H9 (cell line): ENCODE measurements at regions not wholly inside any gene's neighbourhood (a gene's known extent, or its start where the extent isn't known, plus 50 kb on each side); places are given as distances from the start of the nearest gene placed in this dataset.

Experiments used
- DNase-seq: peaks from one replicate; pipeline ENCODE4 v3.0.0-alpha.2; 2017
- H2AFZ ChIP-seq: one replicate; pipeline ENCODE4 v1.6.1; 2013; ENCODE audit warnings: mild to moderate bottlenecking, low read length, control low read depth, moderate library complexity
- H2AK5ac ChIP-seq: 2 replicates; pipeline ENCODE4 v1.6.1; 2013; ENCODE audit warnings: low read length, control low read depth, mixed read lengths; ENCODE audit not compliant: insufficient read length
- H2BK120ac ChIP-seq: one replicate; pipeline ENCODE4 v1.6.1; 2013; ENCODE audit warnings: low read depth, mild to moderate bottlenecking, low read length, control low read depth, inconsistent platforms; ENCODE audit not compliant: poor library complexity, severe bottlenecking
- H2BK12ac ChIP-seq: 2 replicates; pipeline ENCODE4 v1.6.1; 2013; ENCODE audit warnings: low read length, control low read depth, mixed read lengths, low read depth; ENCODE audit not compliant: insufficient read length
- H2BK15ac ChIP-seq: 2 replicates; pipeline ENCODE4 v1.6.1; 2013; ENCODE audit warnings: low read depth, low read length, control low read depth
- H2BK20ac ChIP-seq: one replicate; pipeline ENCODE4 v1.6.1; 2013; ENCODE audit warnings: low read depth, mild to moderate bottlenecking, low read length, control low read depth, inconsistent platforms; ENCODE audit not compliant: poor library complexity, severe bottlenecking
- H2BK5ac ChIP-seq: 2 replicates; pipeline ENCODE4 v1.6.1; 2013; ENCODE audit warnings: low read length, control low read depth, mixed read lengths; ENCODE audit not compliant: insufficient read length
- H3K14ac ChIP-seq: 2 replicates; pipeline ENCODE4 v1.6.1; 2013; ENCODE audit warnings: low read length, control low read depth; ENCODE audit not compliant: insufficient read depth
- H3K18ac ChIP-seq: 2 replicates; pipeline ENCODE4 v1.6.1; 2013; ENCODE audit warnings: low read depth, mild to moderate bottlenecking, mixed read lengths, low read length, control low read depth; ENCODE audit not compliant: insufficient read length
- H3K23ac ChIP-seq: 2 replicates; pipeline ENCODE4 v1.6.1; 2013; ENCODE audit warnings: low read length, control low read depth, mixed read lengths, low read depth; ENCODE audit not compliant: insufficient read length
- H3K23me2 ChIP-seq: 2 replicates; pipeline ENCODE4 v1.6.1; 2013; ENCODE audit warnings: low read depth, mild to moderate bottlenecking, mixed read lengths, low read length, control low read depth; ENCODE audit not compliant: insufficient read length, poor library complexity, severe bottlenecking
- H3K27ac ChIP-seq: 2 replicates; pipeline ENCODE4 v1.5.1; 2013; ENCODE audit warnings: low read length, control low read depth, mixed read lengths, low read depth; ENCODE audit not compliant: insufficient read length
- H3K27me3 ChIP-seq: 2 replicates; pipeline ENCODE4 v1.6.1; 2013; ENCODE audit warnings: low read length, control low read depth, inconsistent platforms; ENCODE audit not compliant: insufficient read depth
- H3K4ac ChIP-seq: 2 replicates; pipeline ENCODE4 v1.6.1; 2013; ENCODE audit warnings: low read depth, mild to moderate bottlenecking, control low read depth, inconsistent platforms, low read length, moderate library complexity
- H3K4me1 ChIP-seq: 2 replicates; pipeline ENCODE4 v1.6.1; 2013; ENCODE audit warnings: low read length, control low read depth, inconsistent platforms; ENCODE audit not compliant: insufficient read depth
- H3K4me2 ChIP-seq: 2 replicates; pipeline ENCODE4 v1.6.1; 2013; ENCODE audit warnings: low read length, control low read depth, mixed read lengths; ENCODE audit not compliant: insufficient read length, insufficient read depth
- H3K56ac ChIP-seq: 2 replicates; pipeline ENCODE4 v1.6.1; 2013; ENCODE audit warnings: low read depth, mild to moderate bottlenecking, mixed read lengths, low read length, control low read depth; ENCODE audit not compliant: insufficient read length
- H3K79me1 ChIP-seq: 2 replicates; pipeline ENCODE4 v1.6.1; 2013; ENCODE audit warnings: low read depth, mild to moderate bottlenecking, moderate library complexity, low read length, control low read depth, inconsistent platforms; ENCODE audit not compliant: insufficient read depth, poor library complexity, severe bottlenecking
- H3K79me2 ChIP-seq: 2 replicates; pipeline ENCODE4 v1.6.1; 2013; ENCODE audit warnings: low read length, control low read depth, inconsistent platforms; ENCODE audit not compliant: insufficient read depth
- H3K9ac ChIP-seq: 2 replicates; pipeline ENCODE4 v1.6.1; 2013; ENCODE audit warnings: low read length, control low read depth, mixed read lengths; ENCODE audit not compliant: insufficient read length; ENCODE audit errors: extremely low read depth
- H3K9me3 ChIP-seq: one replicate; pipeline ENCODE4 v1.6.1; 2013; ENCODE audit warnings: low read depth, low read length, inconsistent platforms; ENCODE audit not compliant: control insufficient read depth
- H3T11ph ChIP-seq: one replicate; pipeline ENCODE4 v1.6.1; 2013; ENCODE audit warnings: mild to moderate bottlenecking, low read length, control low read depth, inconsistent platforms
- H4K20me1 ChIP-seq: one replicate; pipeline ENCODE4 v1.6.1; 2013; ENCODE audit not compliant: control insufficient read depth, insufficient read length, insufficient read depth
- H4K5ac ChIP-seq: 2 replicates; pipeline ENCODE4 v1.6.1; 2013; ENCODE audit warnings: low read depth, mild to moderate bottlenecking, mixed read lengths, low read length, control low read depth; ENCODE audit not compliant: insufficient read length
- H4K8ac ChIP-seq: replicated peaks from 2 replicates; pipeline ENCODE4 v1.6.1; 2013; ENCODE audit warnings: low read length, control low read depth, mixed read lengths, low read depth; ENCODE audit not compliant: insufficient read length
- H4K91ac ChIP-seq: 2 replicates; pipeline ENCODE4 v1.6.1; 2013; ENCODE audit warnings: low read depth, mild to moderate bottlenecking, moderate library complexity, mixed read lengths, low read length, control low read depth; ENCODE audit not compliant: insufficient read length
- H3K27ac Mint-ChIP-seq, 3 experiments: 2 replicates in 2 of 3; 3 replicates in 1 of 3; pipeline ENCODE4 v1.8.0; 2020 to 2021; ENCODE audit warnings: mixed read lengths in 3 of 3, mild to moderate bottlenecking in 1 of 3, moderate library complexity in 1 of 3
- H3K27me3 Mint-ChIP-seq: 2 replicates; pipeline ENCODE4 v1.8.0; 2021; ENCODE audit warnings: low read depth, mild to moderate bottlenecking, moderate library complexity, mixed read lengths
- H3K36me3 Mint-ChIP-seq, 3 experiments: 2 replicates in 2 of 3; 3 replicates in 1 of 3; pipeline ENCODE4 v1.8.0; 2020 to 2021; ENCODE audit warnings: low read depth in 3 of 3, mixed read lengths in 3 of 3; ENCODE audit not compliant: insufficient read depth in 1 of 3
- H3K4me1 Mint-ChIP-seq, 2 experiments: 2 replicates each; pipeline ENCODE4 v1.8.0; 2020; ENCODE audit warnings: mixed read lengths in 2 of 2
- H3K4me3 Mint-ChIP-seq, 2 experiments: 2 replicates in 1 of 2; 3 replicates in 1 of 2; pipeline ENCODE4 v1.8.0; 2020 to 2021; ENCODE audit warnings: mild to moderate bottlenecking in 2 of 2, mixed read lengths in 2 of 2, moderate library complexity in 1 of 2
- H3K9me3 Mint-ChIP-seq, 2 experiments: 2 replicates in 1 of 2; 3 replicates in 1 of 2; pipeline ENCODE4 v1.8.0; 2020; ENCODE audit warnings: mild to moderate bottlenecking in 2 of 2, mixed read lengths in 2 of 2, moderate library complexity in 1 of 2
- CTCF ChIP-seq: fragments of 200-600 bp; sonication (generic); conservative IDR thresholded peaks from 3 replicates; pipeline ENCODE4 v1.8.0; 2021; ENCODE audit warnings: antibody characterized with exemption, mild to moderate bottlenecking
- WGBS: extraction: QIAGEN DNeasy Blood & Tissue Kit; methylation state at CpG from one replicate; pipeline ENCODE4 v1.1.7; 2013; ENCODE audit warnings: missing lambda C conversion rate, low lambda C conversion rate, mixed read lengths; ENCODE audit not compliant: insufficient read length; ENCODE audit errors: extremely low coverage; 5-methylcytosine and 5-hydroxymethylcytosine counted together

- H4K91ac ChIP-seq: no peak overlapping the region
- no peak for DNase-seq
- H3K4me3 Mint-ChIP-seq: no peak overlapping the region
- no peak overlapping the region for H2BK20ac ChIP-seq
- H3K4ac ChIP-seq: no peak overlapping the region
- no peak overlapping the region for H4K5ac ChIP-seq
- no CpG with 5 or more reads among the region's 2 CpGs for WGBS
- H3K56ac ChIP-seq: no peak overlapping the region
- H3K36me3 Mint-ChIP-seq: peaks cover 9 to 24% (median 17%) of the 10 kb centered on the region in 3 experiments
- no peak overlapping the region for H2BK12ac ChIP-seq
- H4K20me1 ChIP-seq: no peaks in the 10 kb centered on the region
- H3K23ac ChIP-seq: no peak overlapping the region
- H3K27me3 ChIP-seq: no peaks in the 10 kb centered on the region
- no peak overlapping the region for H3K27ac Mint-ChIP-seq
- no peak overlapping the region for H3K4me2 ChIP-seq
- H3K9me3 ChIP-seq: no peaks in the 10 kb centered on the region
- no peak overlapping the region for H3K18ac ChIP-seq
- H2AK5ac ChIP-seq: no peak overlapping the region
- H3K4me1 Mint-ChIP-seq: peaks cover 0 to 9% of the 10 kb centered on the region in 2 experiments; a peak in 3 of 4 replicates
- no peaks in the 10 kb centered on the region for H3K79me2 ChIP-seq
- no peak overlapping the region for H3T11ph ChIP-seq
- no peak overlapping the region for H2BK15ac ChIP-seq
- H4K8ac ChIP-seq: no peak overlapping the region
- H3K4me1 ChIP-seq: no peaks in the 10 kb centered on the region
- peaks cover 19 to 24% of the 10 kb centered on the region in 2 experiments for H3K9me3 Mint-ChIP-seq
- no peak for TF ChIP-seq CTCF
- no peak overlapping the region for H2BK5ac ChIP-seq
- H3K14ac ChIP-seq: no peak overlapping the region
- H3K9ac ChIP-seq: no peak overlapping the region
- H3K27me3 Mint-ChIP-seq: no peaks in the 10 kb centered on the region
- H3K27ac ChIP-seq: no peak overlapping the region
- H3K23me2 ChIP-seq: no peaks in the 10 kb centered on the region
- no peak overlapping the region for H2AFZ ChIP-seq
- no peaks in the 10 kb centered on the region for H3K79me1 ChIP-seq
- H2BK120ac ChIP-seq: no peak overlapping the region
These were observed 180.9 kb upstream of the AADAT start for GRCh38 chr4:170270628-170271027.
